ENCODE measurements at regions not wholly inside any gene's neighbourhood (a gene's known extent, or its start where the extent isn't known, plus 50 kb on each side); places are given as distances from the start of the nearest gene placed in this dataset.

GRCh38 chr7:9876053-9876452 is 1097.6 kb upstream of the PHF14 start:
- DNase-seq, result no peak

- no peak for DNase-seq
Measured at GRCh38 chr7:9889554-9889953, 1084.1 kb upstream of the PHF14 start.

- DNase-seq, result no peak
Measured at GRCh38 chr7:9890092-9890491, 1083.6 kb upstream of the PHF14 start.

GRCh38 chr7:9891056-9891455 is 1082.6 kb upstream of the PHF14 start:
- no peak for DNase-seq

- no peak for DNase-seq
Measured at GRCh38 chr7:9900339-9900738, 1073.3 kb upstream of the PHF14 start.

GRCh38 chr7:9921326-9921725 is 1052.3 kb upstream of the PHF14 start:
- DNase-seq, result no peak

DNA sequence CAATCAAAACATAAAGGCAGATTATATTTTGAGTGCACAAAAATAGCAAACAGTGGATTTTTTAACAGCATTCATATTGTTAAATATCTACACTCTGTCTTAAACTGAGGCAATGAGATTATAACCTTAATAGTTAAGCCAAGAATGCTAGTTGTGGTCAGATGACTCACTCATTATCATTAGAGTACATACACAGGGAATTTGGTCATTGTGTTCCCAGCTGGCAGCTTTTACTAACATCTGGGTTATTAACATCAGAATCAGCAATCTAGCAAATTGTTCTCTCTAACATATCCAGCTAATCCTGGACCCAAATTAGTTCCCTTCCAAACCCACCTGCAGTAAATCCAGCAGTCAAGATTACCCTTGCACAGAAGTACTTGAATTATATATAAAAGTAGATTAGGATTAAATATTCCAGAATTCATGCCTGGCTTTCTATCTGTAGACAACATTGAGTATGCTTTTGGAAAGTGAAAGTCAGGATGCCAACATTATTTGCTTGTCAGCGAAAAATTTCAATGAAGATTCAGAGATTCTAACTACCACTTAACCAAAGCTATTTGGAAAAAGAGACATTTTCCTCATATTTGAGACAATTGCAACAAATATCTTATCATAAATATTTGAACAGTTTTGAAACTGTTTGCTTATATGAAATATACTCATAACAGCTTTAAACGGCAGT is 1035.6 kb upstream of the PHF14 start:
- no peak for DNase-seq

DNA sequence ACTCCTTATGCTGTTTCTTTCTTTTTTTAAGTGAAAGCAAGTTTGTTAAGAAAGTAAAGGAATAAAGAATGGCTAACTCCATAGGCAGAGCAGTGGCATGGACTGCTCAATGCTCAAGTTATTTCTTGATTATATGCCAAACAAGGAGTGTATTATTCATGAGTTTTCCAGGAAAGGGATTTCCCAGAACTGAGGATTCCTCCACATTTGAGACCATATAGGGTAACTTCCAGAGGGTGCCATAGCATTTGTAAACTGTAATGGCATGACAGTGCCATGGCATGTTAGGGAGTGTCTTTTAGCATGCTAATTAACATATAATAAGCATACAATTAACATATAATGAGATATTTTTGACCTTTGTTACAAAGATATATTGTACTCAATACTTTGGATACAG is 1034.5 kb upstream of the PHF14 start:
- no peak for DNase-seq

DNA sequence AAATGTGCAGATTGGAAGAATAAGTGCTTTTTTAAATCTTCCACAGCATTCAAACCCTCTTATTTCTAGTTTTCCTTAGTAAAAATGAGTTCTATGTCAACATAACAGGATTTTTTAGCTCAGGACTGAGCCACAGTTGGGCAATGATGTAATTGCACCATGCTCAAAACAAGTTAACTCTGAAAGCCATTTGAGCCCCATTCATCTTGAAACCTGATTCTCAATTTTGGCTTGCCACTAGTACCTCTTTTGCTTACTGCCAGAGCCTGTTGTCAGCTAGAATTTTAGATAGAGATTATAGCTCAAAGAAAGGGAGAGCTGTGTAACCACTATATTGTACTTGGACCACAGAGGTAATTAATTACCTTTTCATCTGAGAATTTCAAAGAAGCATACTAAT is 1028.5 kb upstream of the PHF14 start:
- no peak for DNase-seq

- no peak for DNase-seq
Measured at GRCh38 chr7:9945857-9946256, 1027.8 kb upstream of the PHF14 start.

DNA sequence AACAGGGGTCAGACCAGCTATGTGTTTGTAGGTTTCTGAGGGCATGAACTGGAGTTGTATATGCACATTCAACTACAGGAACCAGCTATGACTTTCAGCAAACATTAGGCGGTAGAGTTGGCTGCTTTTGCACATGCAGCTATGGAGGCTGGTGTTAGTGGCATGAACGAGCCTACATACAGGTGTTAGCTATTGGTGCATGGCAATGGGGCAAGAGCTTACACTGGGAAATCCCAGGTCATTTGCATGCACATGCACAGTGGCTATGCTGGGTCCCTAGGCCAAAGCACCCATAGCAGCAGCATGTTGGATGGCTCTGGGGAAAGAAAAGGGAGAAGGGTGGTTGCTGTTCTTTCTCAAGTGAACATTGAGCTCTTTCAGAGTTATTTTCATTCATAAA is 1018.5 kb upstream of the PHF14 start:
- no peak for DNase-seq

DNA sequence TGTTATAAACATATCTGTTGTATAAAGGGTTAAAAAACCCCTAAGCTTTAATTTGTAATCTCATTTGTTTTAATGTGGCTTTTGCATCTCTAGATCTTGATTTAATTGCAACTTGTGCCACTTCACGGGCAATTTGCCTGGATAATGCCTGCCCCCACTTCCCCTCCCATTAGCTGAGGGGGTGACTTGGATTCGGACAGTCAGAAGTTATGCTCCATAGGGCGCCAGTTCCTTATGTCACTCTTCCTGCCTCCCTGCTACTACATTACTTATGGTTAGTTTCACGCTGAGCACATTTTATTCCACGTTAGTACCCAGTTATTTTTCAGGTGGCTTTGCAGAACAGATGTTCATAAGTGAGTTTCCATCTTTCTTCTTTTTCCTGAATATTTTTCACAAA is 1015.2 kb upstream of the PHF14 start:
- no peak for DNase-seq

DNA sequence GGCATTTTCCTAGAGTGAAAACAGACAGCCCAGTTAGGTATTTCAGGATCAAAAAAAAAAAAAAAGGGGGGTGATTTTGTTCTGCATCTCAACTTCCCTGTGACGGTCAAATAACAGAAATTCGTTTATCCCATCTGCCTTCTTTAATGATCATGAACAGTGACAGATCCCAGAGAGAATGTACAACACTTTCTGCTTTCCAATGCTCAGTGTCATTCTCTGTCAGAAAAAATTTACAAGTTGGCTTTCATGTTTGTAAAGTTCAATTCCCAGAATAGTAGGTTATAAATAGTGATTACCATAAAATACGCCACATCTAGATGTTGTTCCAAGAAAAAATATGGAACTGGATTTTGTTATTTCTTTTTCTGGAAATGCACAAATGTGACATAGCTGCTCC is 1013.2 kb upstream of the PHF14 start:
- no peak for DNase-seq

GRCh38 chr7:9961161-9961922 is 1012.3 kb upstream of the PHF14 start:
- no peak for DNase-seq

GRCh38 chr7:9962742-9963141 is 1010.9 kb upstream of the PHF14 start:
- DNase-seq, result no peak

- DNase-seq, result no peak
Measured at GRCh38 chr7:9978106-9979064, 995.3 kb upstream of the PHF14 start.

DNA sequence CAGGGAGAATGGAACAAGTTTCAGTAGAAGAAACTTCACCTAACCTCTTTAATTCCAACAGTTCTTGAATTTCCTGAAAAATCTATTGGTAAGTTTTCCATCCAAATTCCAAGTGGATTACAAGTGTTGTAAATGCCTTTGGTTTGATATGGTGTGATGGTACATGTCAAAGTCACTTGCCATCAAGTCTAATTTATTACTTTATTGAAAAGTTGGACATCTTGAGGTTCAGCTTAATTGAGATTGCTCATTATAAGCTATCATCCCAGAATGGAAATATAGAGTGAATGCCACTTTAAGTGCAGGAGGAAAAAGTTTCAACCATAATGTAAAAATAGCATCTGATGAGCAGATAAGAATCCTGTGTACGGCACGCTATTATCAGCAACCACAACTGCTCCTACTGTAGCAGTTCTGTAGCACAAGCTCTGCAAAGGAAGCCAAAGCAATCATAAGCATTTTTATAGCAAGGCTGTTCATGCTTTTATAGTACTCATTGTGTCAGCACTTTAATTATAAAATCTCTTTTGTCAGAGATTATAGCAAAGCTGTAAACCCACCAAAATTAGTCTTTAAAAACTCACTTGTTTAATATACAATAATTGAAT is 991.8 kb upstream of the PHF14 start:
- DNase-seq, result no peak

GRCh38 chr7:9983048-9983447 is 990.6 kb upstream of the PHF14 start:
- no peak for DNase-seq

GRCh38 chr7:10015687-10016086 is 958.0 kb upstream of the PHF14 start:
- DNase-seq, result no peak

GRCh38 chr7:10022480-10022879 is 951.2 kb upstream of the PHF14 start:
- no peak for DNase-seq

GRCh38 chr7:10022957-10023356 is 950.7 kb upstream of the PHF14 start:
- DNase-seq, result no peak

DNA sequence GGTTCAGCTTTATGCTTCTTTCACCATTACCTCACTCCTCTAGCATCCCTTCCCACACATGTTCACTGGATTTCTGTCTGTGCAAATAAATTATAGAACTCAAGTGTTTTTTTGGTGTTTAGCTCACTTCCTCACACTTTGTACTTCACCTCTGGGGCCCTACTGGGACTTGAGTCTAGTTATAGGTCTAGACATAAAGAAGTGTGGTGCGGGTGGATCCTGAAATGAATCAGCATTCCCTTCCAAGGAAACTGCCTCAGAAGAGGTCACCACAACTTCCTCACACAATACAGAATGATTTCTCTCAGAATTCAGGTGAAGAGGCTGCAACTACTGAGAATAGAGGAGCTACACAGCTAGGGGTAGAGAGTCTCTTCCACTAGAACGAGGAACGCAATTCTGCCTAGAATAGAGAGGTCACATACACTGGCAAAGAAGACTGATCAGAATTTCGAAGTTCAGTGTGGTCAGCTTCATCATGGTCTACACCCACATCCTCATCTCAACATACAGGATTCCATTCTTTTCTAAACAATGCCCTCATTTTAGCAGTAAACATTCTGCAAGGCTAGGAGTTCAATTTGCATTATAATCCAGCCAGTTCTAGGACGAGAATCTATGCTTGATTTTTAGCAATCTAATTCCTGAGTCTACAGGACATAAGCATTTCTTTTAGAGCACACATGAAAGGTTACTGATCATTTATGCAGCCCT is 938.7 kb upstream of the PHF14 start:
- no peak for DNase-seq

Measured in HCEC 1CT (cell line).